LNCAP (cell line): ENCODE measurements at regions not wholly inside any gene's neighbourhood (a gene's known extent, or its start where the extent isn't known, plus 50 kb on each side); places are given as distances from the start of the nearest gene placed in this dataset.

Experiments used
- CTCF ChIP-seq: fragments of 450-650 bp; IDR thresholded peaks from 2 replicates; pipeline ENCODE4 v1.5.1; 2017; ENCODE audit warnings: mild to moderate bottlenecking

- TF ChIP-seq CTCF: no peak
Measured at GRCh38 chr11:103812680-103813079, 223.8 kb upstream of the DDI1 start.

- TF ChIP-seq CTCF: no peak
Measured at GRCh38 chr11:103824116-103824515, 212.3 kb upstream of the DDI1 start.

GRCh38 chr11:103825469-103825868 lies 211.0 kb upstream of the DDI1 start:
- TF ChIP-seq CTCF: no peak

GRCh38 chr11:103826856-103827255 lies 209.6 kb upstream of the DDI1 start:
- TF ChIP-seq CTCF: no peak

- no peak for TF ChIP-seq CTCF
Measured at GRCh38 chr11:103829596-103829995, 206.8 kb upstream of the DDI1 start.

GRCh38 chr11:103830205-103830604 lies 206.2 kb upstream of the DDI1 start:
- no peak for TF ChIP-seq CTCF

GRCh38 chr11:103832762-103833161 lies 203.7 kb upstream of the DDI1 start:
- no peak for TF ChIP-seq CTCF

- TF ChIP-seq CTCF: no peak
Measured at GRCh38 chr11:103842191-103842590, 194.2 kb upstream of the DDI1 start.
